ENCODE measurements at regions not wholly inside any gene's neighbourhood (a gene's known extent, or its start where the extent isn't known, plus 50 kb on each side); places are given as distances from the start of the nearest gene placed in this dataset.

DNA sequence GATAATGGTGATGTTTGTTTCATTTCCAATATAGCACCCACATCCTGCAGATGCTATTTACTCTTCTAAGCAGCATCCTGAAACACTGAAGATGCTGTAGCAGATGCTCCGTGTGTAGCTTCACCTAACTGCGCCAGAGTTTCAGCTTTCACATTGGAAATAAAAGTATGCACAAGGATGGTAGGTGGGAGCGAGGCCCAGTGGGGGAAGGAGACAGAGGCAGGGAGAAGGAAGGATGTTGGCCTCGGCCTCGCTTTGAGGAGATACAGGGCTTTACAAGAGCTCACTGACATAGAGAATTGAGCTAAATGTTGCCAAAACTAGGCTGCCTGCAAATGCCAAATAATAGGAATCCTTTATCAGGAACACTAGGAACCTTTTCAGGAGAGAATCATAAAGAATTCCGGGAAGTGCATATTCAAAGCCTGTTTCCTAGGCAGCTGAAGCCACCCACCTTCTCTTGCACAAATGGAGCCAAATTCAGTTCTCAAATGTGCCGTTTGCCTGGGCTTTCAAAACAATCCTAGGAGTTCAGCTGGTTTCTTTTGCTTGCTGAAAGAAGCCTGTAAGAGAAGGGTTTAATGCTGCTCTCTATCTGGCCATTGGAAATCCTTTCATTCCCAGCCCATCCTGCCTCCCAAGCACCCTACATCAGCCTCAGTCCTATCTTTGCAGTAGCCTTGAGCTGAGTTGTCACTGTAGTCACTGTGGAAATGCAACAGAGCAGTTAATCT lies 135.4 kb upstream of the ATP1B1 start:
- no peak for DNase-seq

DNA sequence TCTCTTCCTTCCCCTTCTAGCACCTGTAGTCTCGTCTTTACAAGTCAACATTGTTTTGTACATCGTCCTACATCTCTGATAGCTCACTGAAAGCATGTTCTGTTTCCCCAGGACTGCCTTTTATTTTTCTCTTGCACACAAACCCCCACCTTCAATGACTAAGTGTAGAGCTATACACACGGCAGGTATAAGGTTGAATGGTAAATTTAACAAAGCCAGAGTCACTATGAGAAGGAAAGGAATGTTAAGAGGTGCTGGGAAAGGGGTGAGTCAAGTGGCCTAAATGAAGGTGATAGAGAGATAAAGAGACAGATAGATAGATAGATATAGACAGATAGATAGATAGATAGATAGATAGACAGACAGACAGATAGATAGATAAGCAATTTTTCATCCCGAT lies 134.3 kb upstream of the ATP1B1 start:
- DNase-seq = no peak

DNA sequence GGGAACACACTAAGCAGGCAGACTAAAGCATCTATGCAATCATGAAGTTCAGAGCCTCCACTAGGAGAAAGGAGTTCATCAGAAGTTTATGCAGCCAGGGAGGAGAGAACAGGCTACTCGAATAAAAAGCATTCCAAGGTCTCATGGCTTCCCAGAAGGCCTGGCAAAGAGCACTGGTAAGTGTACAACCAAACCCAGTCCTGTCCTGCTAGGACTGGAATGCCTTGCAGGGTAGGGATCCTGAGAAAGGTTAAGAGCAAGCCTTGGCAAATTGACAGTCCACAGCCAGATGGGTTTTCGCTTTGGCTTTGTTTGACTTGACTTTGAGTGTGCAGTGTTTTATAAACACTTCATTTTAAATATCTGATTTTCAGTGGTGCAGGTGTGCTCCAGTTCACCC lies 133.6 kb upstream of the ATP1B1 start:
- no peak for DNase-seq

DNA sequence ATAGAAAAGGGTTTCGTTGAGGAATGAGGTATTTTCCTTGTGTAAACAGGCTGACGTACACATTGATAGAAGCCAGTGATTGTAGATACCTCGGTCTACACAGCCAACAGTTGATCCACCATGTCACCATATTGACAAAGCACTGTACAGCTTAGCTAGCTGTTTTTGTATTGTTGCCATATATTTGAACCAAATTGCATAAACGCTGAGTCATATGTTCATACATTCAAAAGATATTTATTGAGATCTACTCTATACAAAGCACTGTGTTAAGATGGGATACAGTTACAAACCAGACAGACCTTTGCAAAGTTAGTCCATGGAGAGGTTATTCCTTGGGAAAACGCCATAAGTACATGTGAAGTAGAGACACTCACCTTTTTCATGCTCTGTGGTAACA lies 132.4 kb upstream of the ATP1B1 start:
- DNase-seq = no peak

DNA sequence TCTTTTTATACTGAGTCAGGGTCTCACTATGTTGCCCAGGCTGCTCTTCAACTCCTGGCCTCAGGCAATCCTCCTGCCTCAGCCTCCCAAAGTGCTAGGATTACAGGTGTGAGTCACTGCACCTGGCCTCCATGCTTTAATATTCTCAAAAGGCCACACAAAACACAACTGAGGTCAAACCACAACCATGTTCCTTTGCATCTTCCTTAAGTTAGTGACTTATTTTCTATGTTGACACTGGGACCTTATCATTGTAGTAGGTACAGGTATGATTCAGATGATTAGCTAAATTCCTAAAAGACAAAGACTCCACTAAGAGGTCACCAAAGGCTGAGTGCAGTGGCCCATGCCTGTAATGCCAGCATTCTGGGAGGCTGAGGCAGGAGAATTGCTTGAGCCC lies 131.9 kb upstream of the ATP1B1 start:
- no peak for DNase-seq

DNA sequence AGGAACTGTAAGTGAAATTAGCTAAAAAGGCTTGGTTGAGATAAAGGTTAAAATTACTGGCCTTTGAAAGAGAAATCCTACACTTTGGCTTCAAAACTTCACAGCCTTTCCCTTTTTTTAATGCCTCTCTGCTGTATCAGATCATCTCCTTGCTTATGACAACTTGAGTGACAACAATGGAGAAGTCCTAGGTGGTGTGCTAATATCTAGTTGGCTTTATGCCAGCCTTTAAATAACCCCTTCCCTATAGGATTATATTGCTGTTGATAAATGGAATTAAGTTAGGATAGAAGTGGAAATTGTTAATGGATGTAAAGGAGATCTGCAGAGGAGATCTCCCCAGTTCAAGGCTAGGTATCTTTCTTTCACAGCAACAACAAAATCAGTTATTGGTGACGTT lies 130.2 kb upstream of the ATP1B1 start:
- DNase-seq = no peak

DNA sequence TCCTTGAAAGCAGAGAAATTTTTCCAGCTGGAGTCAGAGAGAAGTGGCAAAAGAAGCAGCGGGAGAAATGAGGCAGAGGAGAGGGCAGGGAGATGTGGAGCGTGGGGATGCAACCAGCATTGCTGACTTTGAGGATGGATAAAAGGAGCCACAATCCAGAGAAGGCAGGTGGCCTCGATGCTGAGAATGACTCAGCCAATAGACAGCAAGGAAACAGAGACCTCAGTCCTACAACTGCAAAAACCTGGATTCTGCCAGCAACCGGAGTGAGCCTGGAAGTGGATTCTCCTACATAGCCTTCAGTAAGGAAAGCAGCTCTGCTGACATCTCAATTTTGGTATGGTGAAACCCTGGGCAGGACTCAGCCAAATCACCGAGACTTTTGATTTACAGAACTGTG lies 128.9 kb upstream of the ATP1B1 start:
- DNase-seq = no peak

DNA sequence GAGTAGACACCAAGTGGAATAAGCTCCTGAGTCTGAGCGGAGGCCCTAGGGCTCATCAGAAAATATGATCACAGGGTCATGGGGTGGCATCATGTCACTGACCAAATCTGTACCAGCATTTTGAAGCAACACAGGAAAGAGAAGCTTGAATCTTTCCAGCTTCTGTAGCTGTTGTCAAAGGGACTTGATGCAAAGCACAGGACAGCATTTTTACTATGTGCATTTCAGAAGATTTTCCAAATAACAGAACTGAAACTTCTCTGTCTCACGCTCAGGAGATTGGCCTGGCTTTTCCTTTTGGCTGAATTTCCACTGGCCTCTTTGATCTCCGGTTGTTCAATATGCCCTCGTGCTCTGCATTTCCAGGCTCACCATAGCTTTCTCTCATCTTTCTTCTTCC lies 127.2 kb upstream of the ATP1B1 start:
- no peak for DNase-seq

DNA sequence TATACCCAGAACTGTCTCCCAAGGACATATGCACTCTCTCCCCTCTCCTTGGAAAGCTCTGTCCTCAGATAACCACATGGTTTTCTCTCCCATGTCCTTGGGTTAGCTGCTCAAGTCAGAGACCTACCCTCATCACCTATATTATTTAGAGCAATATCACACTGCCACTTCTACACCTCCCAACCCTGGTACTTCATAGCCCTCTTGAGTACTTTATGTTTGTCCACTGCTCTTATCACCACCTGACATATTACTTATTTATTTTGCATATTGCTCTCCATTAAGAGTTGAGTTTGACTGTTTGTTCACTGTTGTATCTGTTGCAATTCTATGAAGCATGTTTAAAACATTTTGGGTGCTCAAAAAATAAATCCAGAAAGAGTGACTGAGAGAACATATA lies 126.3 kb upstream of the ATP1B1 start:
- no peak for DNase-seq

DNA sequence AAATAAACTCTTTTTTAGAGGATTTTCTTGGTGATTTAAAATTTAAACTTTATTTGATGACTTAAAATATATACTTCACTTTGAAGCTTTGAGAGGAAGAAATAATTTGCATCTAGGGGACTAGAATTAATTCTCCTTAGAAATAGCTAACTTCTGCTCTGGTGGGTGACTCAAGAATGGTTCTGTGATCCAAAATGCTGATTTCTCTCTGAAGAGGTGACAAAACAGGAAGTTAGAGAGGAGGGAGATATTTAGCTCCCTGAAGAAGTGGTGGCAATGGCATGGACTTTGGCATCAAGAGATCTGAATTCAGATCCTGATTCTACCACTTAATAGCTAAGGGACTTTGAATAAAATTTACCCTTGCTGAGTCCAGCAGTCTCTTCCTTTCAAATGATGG lies 125.8 kb upstream of the ATP1B1 start:
- DNase-seq = no peak

DNA sequence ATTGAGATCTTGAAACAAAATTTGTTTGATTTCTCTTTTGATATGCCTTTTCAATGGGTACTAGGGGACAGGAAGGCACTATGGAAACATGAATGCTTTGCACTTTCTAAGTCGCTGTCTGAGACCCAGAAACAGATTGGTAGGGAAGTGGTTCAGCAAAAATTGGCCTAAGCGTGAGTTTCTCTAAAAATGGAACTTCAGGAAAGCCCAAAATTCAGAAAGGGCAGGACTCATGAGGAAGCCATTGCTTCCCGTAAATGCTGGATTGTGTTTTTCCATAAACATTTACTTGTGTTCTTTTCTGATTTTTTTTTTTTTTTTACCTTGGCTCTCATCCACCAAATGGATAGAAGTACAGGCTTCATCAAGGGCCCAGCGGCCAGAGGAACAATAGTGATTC lies 123.7 kb upstream of the ATP1B1 start:
- DNase-seq = no peak

DNA sequence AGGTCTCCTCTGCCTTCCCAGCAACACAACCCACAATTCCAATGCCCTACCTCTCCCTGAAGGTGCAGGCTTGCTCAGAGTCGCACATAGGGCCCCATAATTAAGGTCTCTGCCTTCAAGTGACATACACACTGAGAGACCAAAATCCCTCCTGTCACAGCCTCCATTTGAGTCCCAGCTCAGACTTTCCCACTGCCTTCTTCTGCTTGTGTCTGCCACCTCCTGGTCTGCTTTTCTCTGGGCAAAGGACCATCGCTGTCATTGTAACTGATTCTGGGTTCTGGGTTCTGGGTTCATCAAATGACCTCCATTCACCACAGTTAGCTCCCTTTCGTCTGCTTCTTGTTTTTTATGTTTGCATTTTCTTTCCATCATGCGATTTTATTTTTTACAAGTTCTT lies 119.2 kb upstream of the ATP1B1 start:
- DNase-seq = no peak

DNA sequence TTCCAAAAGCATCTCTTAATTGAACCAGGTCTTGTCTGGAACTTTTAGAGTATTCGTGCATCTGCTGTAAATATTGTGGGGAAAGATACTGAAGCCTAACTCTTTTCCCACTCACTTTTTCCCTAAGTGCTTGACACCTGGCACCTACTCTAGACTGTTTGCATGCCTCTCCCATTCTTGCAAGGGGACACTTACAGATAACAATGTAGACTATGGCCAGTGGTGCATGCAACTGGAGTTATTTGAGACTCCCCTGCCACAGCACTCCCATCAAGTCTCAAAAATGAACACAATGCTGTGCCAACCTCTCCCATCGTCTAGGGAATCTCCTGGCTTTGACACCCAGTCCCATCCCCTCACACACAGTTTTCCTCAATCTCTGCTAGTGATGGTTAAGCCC lies 118.6 kb upstream of the ATP1B1 start:
- no peak for DNase-seq

DNA sequence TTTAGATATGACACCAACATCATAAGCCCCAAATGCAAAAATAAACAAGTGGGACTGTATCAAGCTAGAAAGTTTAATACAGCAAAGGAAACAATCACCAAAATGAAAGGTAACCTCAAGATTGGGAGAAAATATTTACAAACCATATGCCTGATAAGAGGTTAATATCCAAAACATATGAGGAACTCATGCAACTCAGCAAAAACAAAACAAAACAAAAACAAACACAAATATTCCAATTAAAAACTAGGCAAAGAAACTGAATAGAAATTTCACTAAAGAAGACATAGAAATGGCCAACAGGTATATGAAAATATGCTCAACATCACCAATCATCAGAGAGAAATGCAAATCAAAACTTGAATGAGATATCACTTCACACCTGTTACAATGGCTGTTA lies 116.5 kb upstream of the ATP1B1 start:
- no peak for DNase-seq

DNA sequence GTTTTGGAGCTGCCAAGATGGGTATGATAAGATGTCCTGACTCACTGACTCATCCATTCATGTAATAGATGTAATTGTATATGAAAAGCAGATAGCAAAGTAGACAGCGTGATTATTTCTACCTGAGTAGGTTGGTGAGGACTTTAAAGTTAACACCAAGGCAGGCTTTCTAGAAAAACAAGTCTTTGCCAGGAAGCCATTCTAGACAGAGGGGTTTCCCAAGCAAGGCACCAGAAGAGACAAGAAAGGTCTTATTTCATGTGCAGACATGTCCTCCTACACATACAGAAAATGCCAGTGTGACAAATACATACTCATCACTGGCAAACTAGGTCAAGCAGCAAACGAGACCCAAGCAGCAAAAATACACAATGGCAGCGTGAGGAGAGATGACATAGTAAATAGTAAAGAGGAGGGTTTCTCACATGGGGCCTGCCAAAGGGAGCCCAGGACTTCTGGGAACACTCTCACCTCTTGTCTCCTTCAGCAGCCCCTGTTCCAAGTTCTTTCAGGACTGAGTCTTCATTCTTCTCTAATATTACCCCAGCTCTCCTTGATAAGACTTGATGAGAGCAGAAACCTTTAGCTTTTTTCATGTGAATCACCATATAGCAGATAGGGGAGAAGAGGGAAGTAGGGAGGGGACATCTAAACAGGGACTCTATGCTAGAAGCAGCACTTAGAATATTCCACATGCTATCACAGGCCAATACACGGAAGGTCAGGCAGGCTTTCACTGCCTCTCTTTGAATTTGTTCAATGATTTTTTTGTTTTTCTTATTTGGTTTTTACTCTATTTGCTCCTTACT lies 114.6 kb upstream of the ATP1B1 start:
- DNase-seq = no peak

DNA sequence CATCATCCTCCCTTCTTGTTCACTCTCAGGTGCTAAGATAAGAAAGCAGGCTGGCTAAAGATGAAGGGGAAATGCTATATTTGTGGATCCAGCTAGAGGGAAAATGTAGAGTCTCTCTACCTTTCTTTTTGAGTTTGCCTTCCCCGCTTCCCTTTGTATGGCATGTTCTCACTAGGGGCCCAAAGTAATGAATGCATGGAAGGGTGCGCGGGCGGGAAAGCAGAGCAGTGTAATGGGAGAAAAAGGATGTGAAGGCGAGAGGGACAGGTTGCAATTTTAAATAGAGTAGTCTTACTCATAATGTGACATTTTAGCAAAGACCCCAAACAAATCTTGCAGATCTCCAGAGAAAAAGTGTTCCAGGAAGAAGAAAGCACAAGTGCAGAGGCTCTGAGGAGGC lies 105.1 kb upstream of the ATP1B1 start:
- no peak for DNase-seq

DNA sequence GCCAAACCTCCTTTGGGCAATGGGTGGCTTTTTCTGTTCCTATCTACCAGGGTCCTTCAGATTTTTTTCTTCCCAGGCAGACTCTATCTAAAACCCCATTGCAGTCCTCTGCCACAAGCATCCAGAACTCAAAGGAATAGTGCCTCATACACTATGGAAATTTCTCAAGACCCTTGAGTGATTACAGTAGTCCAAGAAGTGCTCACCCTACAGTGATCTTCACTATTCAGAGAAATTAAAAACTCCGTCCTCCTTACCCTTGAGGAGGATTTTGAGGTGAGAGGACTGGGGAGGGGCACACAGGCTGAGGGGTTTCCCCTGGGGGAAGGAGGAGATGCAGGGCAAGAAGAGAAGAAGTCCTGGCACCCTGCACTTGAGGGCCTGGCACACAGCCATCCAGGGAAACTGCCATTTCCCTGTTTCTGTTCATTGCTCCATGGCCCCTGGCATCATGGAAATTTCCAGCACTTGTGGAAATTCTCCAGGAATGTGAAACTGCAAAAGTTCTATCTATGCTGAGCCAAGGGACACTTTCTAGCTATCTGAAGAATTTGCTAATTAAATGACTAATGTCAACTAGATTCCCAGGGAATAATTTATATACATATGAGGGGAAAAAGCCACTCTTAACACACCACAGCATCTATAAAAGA lies 102.5 kb upstream of the ATP1B1 start:
- no peak for DNase-seq

DNA sequence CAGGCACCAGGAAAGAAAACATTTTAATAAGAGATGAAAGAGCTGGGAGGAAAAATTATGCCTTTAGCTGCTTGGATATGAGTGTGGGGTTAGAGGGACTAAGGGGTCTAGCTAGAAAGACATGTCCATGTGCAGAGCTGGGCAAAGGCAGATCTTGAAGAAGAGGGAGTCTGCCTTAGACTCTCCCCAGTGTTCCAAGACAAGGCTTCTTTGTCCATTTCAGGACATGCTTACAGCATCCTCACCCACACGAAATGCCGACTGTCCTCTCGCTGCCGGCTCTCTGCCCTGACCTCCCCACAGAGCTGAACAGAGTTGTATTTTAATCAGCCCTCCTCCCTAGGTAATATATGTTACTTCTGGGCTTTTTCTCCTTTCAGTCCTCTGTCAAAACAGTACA lies 100.7 kb upstream of the ATP1B1 start:
- no peak for DNase-seq

DNA sequence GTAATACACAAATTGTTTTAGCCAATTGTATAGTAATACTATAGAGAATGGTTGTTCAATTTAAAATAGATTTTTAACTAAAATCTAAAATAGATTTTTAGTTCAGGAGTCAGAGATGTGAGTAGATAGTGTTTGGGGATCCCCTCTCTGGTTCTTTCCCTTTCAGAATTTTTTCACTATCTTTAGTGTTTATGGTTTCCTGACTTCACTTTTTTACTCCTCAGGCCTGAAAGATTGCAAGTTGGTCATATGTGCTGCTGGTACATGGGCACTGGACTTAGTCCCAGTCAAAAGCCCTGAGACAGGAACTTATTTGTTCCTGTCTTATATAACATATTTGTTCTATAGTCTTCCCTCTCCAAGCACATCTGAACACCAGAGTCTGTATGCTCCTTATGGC lies 96.8 kb upstream of the ATP1B1 start:
- DNase-seq = no peak

DNA sequence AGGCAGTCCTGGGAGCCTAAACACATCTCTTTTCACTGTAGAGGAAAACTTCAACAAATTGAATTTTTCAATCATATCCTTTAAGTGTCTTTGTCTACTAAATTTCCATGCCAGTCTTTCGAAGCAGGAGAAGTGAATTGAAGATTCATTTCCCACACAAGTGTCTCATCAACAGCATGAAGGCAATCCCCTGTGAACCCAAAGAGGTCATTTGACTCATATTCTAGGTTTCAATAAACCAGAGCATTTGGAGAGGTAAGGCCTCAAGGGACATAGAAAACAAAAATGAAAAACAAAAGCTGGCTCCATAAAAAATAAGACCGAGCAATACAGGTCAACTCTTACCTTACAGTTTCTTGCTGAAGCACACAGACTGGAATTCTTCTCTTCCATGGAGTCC lies 94.1 kb upstream of the ATP1B1 start:
- DNase-seq = no peak

DNA sequence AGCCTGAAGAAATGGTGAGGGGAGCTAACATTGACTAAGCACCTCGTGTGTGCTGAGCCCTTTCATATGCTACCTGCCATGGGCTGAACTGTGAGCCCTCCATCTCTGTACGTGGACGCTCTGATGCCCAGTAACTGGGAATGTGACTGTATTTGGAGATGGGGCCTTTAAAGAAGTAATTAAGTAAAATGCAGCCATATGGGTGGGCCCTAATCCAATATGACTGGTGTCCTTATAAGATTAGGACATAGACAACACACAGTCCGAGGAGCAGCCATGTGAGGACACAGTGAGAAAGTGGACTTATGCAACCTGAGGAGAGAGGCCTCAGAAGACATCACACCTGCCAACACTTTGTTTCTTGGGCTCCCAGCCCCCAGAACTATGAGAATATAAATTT lies 92.7 kb upstream of the ATP1B1 start:
- DNase-seq = no peak

DNA sequence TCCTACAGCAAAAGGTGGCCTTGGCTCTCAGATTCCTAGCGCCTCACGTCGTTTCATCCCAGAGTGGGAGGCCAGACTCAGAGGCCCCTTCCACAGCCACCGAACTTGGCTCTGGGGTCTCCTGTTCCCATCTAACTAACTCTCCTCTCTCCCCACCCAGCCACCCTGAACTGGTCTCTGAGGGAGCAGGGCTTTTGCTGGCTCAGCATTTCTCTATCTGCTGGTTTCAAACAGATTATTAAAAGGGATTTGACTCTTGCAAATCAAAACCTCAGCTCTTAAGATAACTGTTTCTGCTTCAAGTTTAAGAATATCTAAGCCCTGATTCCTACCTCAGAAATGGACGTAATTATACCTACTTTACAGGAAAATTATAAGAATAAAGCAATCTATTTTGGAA lies 91.0 kb upstream of the ATP1B1 start:
- no peak for DNase-seq

DNA sequence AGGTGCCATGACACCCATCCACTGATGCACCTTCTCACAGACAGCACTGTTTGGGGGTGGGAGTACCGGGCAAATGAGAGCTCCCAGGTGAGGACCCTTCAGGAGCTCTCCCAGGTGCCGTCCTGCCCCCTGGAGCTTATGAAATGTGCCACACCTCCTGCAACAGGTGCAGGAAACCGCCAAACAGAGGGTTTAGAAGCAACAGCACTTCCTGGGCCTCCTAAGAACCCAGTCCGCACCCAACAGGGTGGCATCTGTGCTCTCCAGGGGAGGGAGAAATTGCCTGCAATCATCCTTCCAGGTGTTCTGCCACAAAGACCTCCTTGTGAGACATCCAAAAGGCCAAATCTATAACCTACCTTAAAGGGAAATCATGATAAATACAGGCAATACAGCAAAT lies 87.7 kb upstream of the ATP1B1 start:
- no peak for DNase-seq

DNA sequence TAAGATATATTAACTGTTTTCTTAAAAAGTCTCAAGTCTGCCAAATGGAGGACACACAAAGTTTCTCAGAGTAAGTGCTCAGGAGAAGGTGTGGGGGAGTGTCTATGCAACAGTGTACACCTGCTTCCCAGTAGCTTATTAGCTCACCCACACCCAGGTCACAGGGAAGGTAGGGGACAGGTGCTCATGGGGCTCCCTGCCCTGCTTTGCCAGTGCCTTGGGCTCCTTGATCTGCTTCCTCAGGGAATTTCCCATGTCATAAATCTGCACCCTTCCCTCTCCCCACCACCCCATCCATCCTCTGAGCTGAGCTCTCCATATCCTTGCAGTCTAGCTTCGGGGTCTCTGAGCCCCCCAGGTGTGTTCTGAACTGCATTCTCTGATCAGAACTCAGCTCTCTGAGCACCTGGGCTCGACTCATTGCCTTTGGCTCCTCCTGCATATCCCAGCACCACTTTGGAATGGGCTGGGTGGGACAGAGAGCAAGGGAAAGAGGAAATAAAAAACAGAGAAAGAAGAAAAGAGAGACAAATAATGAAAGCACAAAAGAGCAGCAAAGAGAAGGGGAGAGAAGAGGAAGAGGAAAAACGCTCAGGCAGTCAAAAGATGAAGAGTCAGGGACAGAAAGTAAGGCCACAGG lies 87.0 kb upstream of the ATP1B1 start:
- no peak for DNase-seq
